ENCODE measurements at regions not wholly inside any gene's neighbourhood (a gene's known extent, or its start where the extent isn't known, plus 50 kb on each side); places are given as distances from the start of the nearest gene placed in this dataset.

- CTCF ChIA-PET: no interaction called here
- Histone ChIP-seq H3K4me2 (ENCODE audit: insufficient read depth, low read length) (no peak overlapping the region), H3K4me1 (ENCODE audit: control insufficient read depth, extremely low read depth, insufficient read depth, low read length) (no peaks in the 10 kb centered on the region), H3K4me3 (replicated peaks in 1 of 3; ENCODE audit: insufficient read depth in 1 of 3, low read depth in 1 of 3, low read length in 3 of 3) (no peak overlapping the region), H3K36me3 (ENCODE audit: control insufficient read depth in 2 of 2, extremely low read depth in 1 of 2, insufficient read depth in 2 of 2, low read length in 2 of 2) (no peaks in the 10 kb centered on the region), H4K20me1 (replicated peaks; ENCODE audit: control insufficient read depth, extremely low read depth, insufficient read depth, low read length) (no peaks in the 10 kb centered on the region), H3K27me3 (ENCODE audit: control insufficient read depth in 2 of 2, insufficient read depth in 2 of 2, low read length in 2 of 2) (no peaks in the 10 kb centered on the region), H3K79me2 (ENCODE audit: control insufficient read depth, insufficient read depth, low read length) (no peaks in the 10 kb centered on the region), H3K27ac (ENCODE audit: insufficient read depth, low read depth, low read length) (no peak overlapping the region), H2AFZ (ENCODE audit: low read depth, low read length) (no peak overlapping the region), H3K9me3 (replicated peaks; ENCODE audit: control insufficient read depth, insufficient read depth, low read length) (no peaks in the 10 kb centered on the region), H3K9ac (replicated peaks; ENCODE audit: extremely low read depth, insufficient read depth, low read length) (no peak overlapping the region), H3K9me1 (replicated peaks; ENCODE audit: control insufficient read depth, extremely low read depth, insufficient read depth, low read length) (no peaks in the 10 kb centered on the region)
- no TSS peak for BruUV-seq (replicated peaks)
- POLR2A ChIA-PET: no interaction called here
- DNase-seq (ENCODE audit: low read depth, low spot score): no peak
- intact Hi-C loops (cut with micrococcal nuclease): no loop called here
- TF ChIP-seq FOS (IDR thresholded peaks at IDR 0.05; ENCODE audit: borderline replicate concordance, insufficient read depth, low read length): no peak
- TF ChIP-seq POLR2AphosphoS5 (IDR thresholded peaks at IDR 0.05; ENCODE audit: insufficient read depth, low read depth, low read length): no peak
- TF ChIP-seq GATA2 (IDR thresholded peaks at IDR 0.05; ENCODE audit: insufficient read depth, insufficient read length, low read depth, low read length): no peak
- no peak for TF ChIP-seq JUN (IDR thresholded peaks at IDR 0.05; ENCODE audit: borderline replicate concordance, insufficient read depth, insufficient read length, low read depth)
- TF ChIP-seq MAX (IDR thresholded peaks at IDR 0.05; ENCODE audit: insufficient read depth, insufficient read length): no peak
- TF ChIP-seq MYC (IDR thresholded peaks at IDR 0.05; ENCODE audit: low read depth, low read length): no peak
- TF ChIP-seq POLR2A (IDR thresholded peaks at IDR 0.05; ENCODE audit: low read depth, low read length): no peak
- TF ChIP-seq CTCF (IDR thresholded peaks at IDR 0.05; ENCODE audit: extremely low read depth in 1 of 2, insufficient read depth in 1 of 2, low read depth in 1 of 2, low read length in 2 of 2): no peak
- no peak for TF ChIP-seq EZH2 (IDR thresholded peaks at IDR 0.05; ENCODE audit: borderline replicate concordance, low read depth, low read length, severe bottlenecking)
- no peak for FAIRE-seq
- dilution Hi-C loops (cut with MboI; ENCODE audit: extremely low pct_ligation_motif_present, low sequenced_read_pairs): no loop called here
Observed at GRCh38 chr6:9594746-9595145, 820.1 kb downstream of the TFAP2A start.
